Fibroblast of pulmonary artery (primary cell): ENCODE measurements at regions not wholly inside any gene's neighbourhood (a gene's known extent, or its start where the extent isn't known, plus 50 kb on each side); places are given as distances from the start of the nearest gene placed in this dataset.

ENCODE experiments used
- DNase-seq: peaks from one replicate; pipeline ENCODE4 v3.0.0-alpha.2; 2010; ENCODE audit warnings: low read depth
- H3K4me3 ChIP-seq: replicated peaks from 2 replicates; pipeline ENCODE4 v1.5.1; 2011; ENCODE audit warnings: low read depth, mild to moderate bottlenecking, control low read depth, low read length, moderate library complexity
- TF ChIP-seq, protein P1 (sequence below): IDR thresholded peaks from 2 replicates; pipeline ENCODE4 v1.5.1; 2011; ENCODE audit warnings: mild to moderate bottlenecking, control low read depth, low read length, inconsistent platforms; ENCODE audit errors: missing control alignments

DNA sequence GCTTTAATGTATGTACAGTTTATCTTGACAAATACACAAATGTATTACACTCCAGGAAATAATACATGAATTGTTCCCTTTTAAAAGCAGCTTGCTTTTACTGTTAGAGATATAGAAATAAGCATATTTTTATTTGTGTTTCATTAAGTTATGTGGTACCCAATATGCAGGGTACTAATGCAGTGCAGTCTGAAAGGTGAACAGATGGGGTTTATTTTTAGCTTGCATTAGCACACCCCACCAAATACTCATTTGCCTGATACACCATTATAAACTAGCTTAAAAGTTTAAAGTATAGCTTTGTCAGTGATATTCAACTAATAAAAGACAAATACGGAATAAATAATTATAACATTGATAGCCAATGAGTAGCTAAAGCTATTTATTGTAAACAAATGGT, 394.7 kb upstream of the ZNF804A start:
- no peak for DNase-seq
- TF ChIP-seq, protein P1, sequence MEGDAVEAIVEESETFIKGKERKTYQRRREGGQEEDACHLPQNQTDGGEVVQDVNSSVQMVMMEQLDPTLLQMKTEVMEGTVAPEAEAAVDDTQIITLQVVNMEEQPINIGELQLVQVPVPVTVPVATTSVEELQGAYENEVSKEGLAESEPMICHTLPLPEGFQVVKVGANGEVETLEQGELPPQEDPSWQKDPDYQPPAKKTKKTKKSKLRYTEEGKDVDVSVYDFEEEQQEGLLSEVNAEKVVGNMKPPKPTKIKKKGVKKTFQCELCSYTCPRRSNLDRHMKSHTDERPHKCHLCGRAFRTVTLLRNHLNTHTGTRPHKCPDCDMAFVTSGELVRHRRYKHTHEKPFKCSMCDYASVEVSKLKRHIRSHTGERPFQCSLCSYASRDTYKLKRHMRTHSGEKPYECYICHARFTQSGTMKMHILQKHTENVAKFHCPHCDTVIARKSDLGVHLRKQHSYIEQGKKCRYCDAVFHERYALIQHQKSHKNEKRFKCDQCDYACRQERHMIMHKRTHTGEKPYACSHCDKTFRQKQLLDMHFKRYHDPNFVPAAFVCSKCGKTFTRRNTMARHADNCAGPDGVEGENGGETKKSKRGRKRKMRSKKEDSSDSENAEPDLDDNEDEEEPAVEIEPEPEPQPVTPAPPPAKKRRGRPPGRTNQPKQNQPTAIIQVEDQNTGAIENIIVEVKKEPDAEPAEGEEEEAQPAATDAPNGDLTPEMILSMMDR, result no peak
- no peak overlapping the region for H3K4me3 ChIP-seq

DNA sequence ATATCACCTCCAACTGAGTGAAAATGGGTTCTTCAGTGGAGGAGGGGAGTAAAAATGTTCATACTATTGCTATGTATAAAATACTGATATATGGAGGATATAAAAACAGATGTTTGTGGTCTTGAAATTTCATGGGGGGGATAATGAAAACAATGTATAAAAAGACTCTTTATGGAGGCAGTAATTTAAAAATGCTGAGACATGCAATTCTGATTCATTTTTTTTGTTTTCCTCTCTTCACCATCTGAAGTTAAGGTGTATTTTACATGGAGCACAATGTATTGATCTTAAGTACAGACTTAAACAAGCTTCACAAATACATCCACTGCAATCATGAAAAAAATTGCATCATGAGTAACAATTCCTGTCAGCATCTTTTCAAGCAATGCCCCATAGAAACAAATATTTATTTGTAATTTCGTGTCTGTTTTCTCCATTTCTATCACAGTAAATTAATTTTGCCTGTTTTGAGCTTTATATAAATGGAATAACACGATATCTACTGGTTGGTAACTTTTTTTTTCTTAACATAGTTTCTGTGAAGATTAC, 393.2 kb upstream of the ZNF804A start:
- TF ChIP-seq, protein P1, result no peak
- H3K4me3 ChIP-seq, result no peak overlapping the region
- DNase-seq, result no peak

DNA sequence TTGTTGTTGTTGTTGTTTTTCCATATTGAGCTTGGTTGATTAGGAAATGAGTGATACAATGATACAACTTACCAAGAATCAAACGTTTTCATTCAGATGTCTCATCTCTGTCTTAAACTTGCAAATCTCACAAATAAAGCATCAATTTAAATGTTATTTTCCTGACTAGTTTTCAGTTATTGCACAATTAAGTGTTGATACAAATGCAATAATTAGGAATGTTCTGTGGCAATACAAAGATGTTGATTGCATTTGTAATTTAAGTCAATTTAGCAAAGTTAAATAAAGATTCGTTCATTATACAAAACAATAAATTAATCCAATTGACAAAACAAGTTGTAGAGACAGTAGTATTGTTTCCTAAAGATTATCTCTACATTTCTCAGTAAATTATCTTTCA, 392.3 kb upstream of the ZNF804A start:
- TF ChIP-seq, protein P1, result no peak
- H3K4me3 ChIP-seq, result no peak overlapping the region
- no peak for DNase-seq

DNA sequence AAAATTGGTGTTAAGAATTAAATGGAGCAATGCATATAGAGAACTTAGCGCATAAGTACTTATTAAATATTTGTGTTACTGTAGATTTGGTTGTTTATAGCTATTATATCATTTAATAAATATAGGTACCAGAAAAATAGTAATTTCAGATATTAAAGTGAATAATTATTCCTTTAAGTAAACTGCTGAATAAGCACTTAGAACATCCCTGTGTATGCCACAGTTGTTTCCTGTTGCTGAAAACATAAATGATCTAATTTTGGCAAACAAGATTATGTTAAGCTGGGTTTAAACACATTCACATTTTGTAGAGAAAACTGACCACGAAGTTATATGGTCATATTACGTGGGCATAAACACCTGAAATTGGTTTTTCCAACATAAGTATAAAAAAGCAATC, 388.0 kb upstream of the ZNF804A start:
- TF ChIP-seq, protein P1, result no peak
- H3K4me3 ChIP-seq, result no peak overlapping the region
- DNase-seq, result no peak

DNA sequence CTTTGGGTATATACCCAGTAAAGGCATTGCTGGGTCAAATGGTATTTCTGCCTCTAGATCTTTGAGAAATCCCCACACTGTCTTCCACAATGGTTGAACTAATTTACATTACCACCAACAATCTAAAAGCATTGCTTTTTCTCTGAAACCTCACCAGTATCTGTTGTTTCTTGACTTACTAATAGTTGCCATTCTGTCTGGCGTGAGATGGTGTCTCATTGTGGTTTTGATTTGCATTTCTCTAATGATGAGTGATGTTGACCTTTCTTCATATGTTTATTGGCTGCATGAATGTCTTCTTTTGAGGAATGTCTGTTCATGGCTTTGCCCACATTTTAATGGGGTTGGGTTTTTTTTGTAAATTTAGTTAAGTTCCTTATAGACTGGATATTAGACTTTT, 382.6 kb upstream of the ZNF804A start:
- no peak for DNase-seq
- H3K4me3 ChIP-seq, result no peak overlapping the region
- TF ChIP-seq, protein P1, result no peak

DNA sequence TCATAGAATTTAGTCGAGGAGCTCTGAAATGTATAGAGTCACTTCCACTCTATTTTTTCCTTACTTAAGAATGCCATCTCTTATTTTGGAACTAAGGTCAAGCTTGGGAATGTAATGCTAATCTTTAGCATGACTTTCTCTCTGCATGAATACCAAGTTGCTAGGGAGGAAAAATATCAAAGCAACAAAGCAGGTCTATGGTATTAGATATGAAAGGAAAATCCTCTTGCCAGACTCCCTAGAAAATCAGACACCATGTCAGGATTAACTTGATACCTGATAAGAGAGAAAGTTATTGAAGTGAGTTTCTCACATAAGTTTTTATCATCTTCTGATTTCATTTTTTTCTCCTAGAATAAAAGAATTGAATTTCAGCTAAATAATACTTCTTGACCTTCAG, 341.7 kb upstream of the ZNF804A start:
- no peak for DNase-seq
- TF ChIP-seq, protein P1, result no peak
- no peak overlapping the region for H3K4me3 ChIP-seq

DNA sequence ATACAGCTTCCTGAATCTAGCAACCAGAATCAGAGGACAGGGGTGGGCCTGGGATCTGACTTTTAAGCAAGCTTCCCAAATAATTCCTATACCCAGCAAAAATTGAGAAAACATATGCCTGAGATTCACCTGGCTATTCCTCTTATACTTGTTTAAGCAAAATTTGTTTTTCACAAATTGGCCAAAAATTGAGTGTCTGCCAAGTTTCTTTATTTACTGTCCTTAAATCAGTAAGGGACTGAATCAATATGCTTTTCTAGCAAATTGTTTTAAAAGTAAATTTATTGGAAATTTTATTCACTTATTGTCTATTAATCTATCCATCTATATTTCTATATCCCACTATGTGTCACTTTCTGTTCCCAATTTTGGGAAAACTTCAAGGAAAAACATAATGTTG, 337.0 kb upstream of the ZNF804A start:
- no peak for DNase-seq
- no peak overlapping the region for H3K4me3 ChIP-seq
- TF ChIP-seq, protein P1, result no peak
